GM18868 (cell line): ENCODE measurements at regions not wholly inside any gene's neighbourhood (a gene's known extent, or its start where the extent isn't known, plus 50 kb on each side); places are given as distances from the start of the nearest gene placed in this dataset.
A peak's percentile ranks its signal among the peaks of the same experiment; 100 is the strongest.

Experiments
- ATAC-seq: cut with Tn5 transposase; IDR thresholded peaks from one replicate; pipeline ENCODE4 v1.9.1; 2021; ENCODE audit warnings: mild to moderate bottlenecking, moderate library complexity; ENCODE audit not compliant: unreplicated experiment

GRCh38 chr5:74042959-74043358 lies 417.0 kb downstream of the ARHGEF28 start:
- no peak for ATAC-seq

- no peak for ATAC-seq
Observed at GRCh38 chr5:74042559-74042958, 416.6 kb downstream of the ARHGEF28 start.

- no peak for ATAC-seq
Observed at GRCh38 chr5:74041913-74042312, 415.9 kb downstream of the ARHGEF28 start.

- no peak for ATAC-seq
Observed at GRCh38 chr5:74040811-74041491, 415.0 kb downstream of the ARHGEF28 start.

- no peak for ATAC-seq
Observed at GRCh38 chr5:74040065-74040551, 414.1 kb downstream of the ARHGEF28 start.

- no peak for ATAC-seq
Observed at GRCh38 chr5:74037321-74037720, 411.3 kb downstream of the ARHGEF28 start.

GRCh38 chr5:74035521-74035937 lies 409.5 kb downstream of the ARHGEF28 start:
- ATAC-seq: peak; percentile 76

GRCh38 chr5:74034733-74035132 lies 408.7 kb downstream of the ARHGEF28 start:
- ATAC-seq: no peak

GRCh38 chr5:74032617-74033016 lies 406.6 kb downstream of the ARHGEF28 start:
- ATAC-seq: no peak

GRCh38 chr5:74031536-74031935 lies 405.5 kb downstream of the ARHGEF28 start:
- ATAC-seq: no peak

- no peak for ATAC-seq
Observed at GRCh38 chr5:74030821-74031220, 404.8 kb downstream of the ARHGEF28 start.

GRCh38 chr5:74030371-74030770 lies 404.4 kb downstream of the ARHGEF28 start:
- no peak for ATAC-seq

GRCh38 chr5:74028976-74029375 lies 403.0 kb downstream of the ARHGEF28 start:
- no peak for ATAC-seq

GRCh38 chr5:74028406-74028805 lies 402.4 kb downstream of the ARHGEF28 start:
- ATAC-seq: no peak

GRCh38 chr5:74027732-74028338 lies 401.8 kb downstream of the ARHGEF28 start:
- ATAC-seq: no peak

- no peak for ATAC-seq
Observed at GRCh38 chr5:74026310-74026709, 400.3 kb downstream of the ARHGEF28 start.

- no peak for ATAC-seq
Observed at GRCh38 chr5:74021126-74021525, 395.1 kb downstream of the ARHGEF28 start.

GRCh38 chr5:74020503-74020902 lies 394.5 kb downstream of the ARHGEF28 start:
- ATAC-seq: no peak

GRCh38 chr5:74019923-74020322 lies 393.9 kb downstream of the ARHGEF28 start:
- no peak for ATAC-seq

- ATAC-seq: no peak
Observed at GRCh38 chr5:74017786-74018211, 391.8 kb downstream of the ARHGEF28 start.

- ATAC-seq: no peak
Observed at GRCh38 chr5:74017112-74017511, 391.1 kb downstream of the ARHGEF28 start.

- no peak for ATAC-seq
Observed at GRCh38 chr5:74016373-74016772, 390.4 kb downstream of the ARHGEF28 start.
